ENCODE measurements at regions not wholly inside any gene's neighbourhood (a gene's known extent, or its start where the extent isn't known, plus 50 kb on each side); places are given as distances from the start of the nearest gene placed in this dataset.

DNA sequence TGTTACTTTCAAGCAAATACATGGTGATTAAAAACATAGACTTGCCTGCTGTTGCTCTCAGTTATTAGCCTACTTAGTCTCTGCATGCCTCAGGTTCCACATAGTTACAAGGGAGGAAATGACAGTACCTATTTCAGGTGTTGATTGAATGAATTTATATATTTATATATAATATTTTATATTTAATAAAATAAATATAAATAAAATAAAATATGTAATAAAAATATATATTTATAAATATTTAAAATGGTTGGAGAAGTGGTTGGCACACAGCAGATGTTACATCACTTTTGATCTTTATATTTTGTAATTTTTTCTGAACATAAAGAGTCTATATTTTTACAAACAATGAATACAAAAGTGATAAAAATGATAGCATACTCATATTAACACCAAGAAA, 716.0 kb upstream of the EYS start:
- TF ChIP-seq, protein P1, sequence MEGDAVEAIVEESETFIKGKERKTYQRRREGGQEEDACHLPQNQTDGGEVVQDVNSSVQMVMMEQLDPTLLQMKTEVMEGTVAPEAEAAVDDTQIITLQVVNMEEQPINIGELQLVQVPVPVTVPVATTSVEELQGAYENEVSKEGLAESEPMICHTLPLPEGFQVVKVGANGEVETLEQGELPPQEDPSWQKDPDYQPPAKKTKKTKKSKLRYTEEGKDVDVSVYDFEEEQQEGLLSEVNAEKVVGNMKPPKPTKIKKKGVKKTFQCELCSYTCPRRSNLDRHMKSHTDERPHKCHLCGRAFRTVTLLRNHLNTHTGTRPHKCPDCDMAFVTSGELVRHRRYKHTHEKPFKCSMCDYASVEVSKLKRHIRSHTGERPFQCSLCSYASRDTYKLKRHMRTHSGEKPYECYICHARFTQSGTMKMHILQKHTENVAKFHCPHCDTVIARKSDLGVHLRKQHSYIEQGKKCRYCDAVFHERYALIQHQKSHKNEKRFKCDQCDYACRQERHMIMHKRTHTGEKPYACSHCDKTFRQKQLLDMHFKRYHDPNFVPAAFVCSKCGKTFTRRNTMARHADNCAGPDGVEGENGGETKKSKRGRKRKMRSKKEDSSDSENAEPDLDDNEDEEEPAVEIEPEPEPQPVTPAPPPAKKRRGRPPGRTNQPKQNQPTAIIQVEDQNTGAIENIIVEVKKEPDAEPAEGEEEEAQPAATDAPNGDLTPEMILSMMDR (IDR thresholded peaks at IDR 0.05): no peak

DNA sequence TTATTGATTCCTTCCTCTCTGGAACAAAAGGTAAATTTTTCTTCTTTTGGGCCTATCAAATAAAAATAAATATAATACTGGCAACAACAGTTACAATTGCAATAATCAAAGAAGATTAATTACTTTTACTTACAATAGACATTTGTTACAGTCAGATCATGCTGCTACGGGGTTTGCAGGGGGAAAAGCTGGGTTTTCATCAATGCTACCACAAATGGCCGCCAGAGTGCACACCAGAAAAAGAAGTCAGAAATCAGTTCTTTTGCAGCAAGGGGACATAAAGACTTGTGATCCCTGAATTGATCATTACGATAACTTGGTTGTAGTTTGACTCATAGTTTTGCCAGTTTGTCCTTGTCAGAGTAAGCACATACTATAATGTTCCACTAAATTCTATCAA, 714.5 kb upstream of the EYS start:
- TF ChIP-seq, protein P1 (IDR thresholded peaks at IDR 0.05): peak; percentile 28; the same call in 1 of the 2 replicates

DNA sequence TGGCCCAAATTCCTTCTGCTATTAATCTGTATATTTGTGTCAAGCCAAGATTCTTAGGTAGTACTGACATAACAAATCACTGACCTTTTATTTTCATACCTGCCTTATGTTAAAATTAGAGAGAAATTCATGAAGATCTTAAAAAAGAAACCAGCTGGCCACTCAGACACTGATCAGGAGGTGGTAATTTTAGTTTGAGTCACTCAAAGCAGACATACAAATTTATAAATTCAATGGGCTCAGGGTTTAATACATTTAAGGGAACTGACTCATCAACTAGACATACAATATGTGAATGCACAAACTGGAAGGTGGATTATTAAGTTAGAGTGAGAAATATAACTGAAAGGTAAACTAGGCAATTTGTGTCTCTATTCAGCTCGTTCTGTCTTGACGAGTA, 711.9 kb upstream of the EYS start:
- TF ChIP-seq, protein P1 (IDR thresholded peaks at IDR 0.05): no peak

DNA sequence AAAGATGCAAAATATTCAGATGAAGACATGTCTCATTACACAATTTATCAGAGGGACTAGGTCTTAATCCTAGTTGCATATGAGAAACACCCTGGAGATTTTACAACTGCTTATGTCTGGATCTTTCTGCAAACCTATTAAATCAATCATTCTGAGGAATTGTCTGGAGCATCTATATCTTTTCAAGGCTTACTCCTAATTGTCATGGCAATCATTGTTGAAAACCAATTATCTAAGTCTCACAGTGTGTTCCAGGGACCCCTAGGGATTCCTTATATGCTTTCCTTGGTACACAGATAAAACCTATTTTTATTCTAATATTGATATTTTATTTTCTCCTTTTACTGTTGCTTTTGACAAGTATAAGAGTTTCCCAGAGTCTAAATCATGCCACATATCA, 696.9 kb upstream of the EYS start:
- TF ChIP-seq, protein P1 (IDR thresholded peaks at IDR 0.05): no peak

DNA sequence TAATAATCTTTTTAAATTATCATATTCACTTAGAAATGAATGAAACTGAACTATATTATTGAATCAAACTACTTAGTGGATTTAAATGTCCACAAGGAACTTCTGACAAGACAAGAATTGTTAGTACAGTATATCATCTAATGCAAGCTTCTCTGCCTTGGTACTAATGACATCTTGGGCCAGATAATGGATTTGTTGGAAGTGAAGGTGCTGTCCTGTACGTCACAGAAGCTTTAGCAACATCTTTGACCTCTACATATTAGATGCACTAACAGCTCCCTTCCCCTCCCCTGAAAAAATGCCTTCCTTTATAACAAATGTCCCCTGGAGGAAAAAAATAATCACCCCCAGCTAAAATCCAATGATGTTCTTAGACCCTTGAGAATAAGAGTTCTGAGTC, 695.8 kb upstream of the EYS start:
- TF ChIP-seq, protein P1 (IDR thresholded peaks at IDR 0.05): no peak

DNA sequence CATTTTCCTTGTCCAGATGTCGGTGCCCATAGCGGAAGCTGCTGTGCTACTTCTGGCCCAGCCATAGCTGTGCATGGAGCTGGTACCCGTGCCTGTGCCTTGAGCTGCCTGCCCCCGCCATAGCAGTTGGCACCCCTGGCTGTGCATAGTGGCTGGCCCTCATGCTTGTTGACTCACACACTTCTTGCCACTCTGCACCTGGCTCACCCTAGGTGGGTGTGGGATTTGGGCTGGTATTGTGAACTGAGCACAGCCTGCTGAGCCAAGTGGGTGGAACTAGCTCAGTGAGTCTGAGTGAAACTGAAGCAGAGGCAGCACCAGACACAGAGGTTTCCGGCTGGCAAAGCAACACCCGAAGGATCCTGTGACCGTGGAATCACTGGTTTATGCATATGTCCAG, 689.5 kb upstream of the EYS start:
- TF ChIP-seq, protein P1 (IDR thresholded peaks at IDR 0.05): no peak

DNA sequence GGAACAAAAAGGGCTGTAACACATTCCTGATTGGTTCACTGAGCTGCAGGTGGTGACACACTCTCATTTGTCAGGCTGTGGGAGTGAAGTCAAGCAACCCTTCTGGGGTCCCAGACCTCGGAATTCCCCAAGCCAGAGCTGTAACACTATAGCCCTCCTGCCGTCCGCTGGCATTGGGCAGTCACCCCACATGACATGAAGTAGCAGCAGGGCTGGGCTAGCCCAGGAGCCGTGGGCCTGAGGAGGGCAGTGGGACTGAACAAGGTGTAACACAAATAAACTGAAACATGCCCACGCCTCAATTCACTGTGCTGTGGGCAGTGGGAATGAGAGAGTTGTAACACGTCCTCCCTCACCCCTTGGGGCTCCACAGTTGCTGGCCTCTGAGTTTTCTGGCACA, 689.1 kb upstream of the EYS start:
- TF ChIP-seq, protein P1 (IDR thresholded peaks at IDR 0.05): no peak

DNA sequence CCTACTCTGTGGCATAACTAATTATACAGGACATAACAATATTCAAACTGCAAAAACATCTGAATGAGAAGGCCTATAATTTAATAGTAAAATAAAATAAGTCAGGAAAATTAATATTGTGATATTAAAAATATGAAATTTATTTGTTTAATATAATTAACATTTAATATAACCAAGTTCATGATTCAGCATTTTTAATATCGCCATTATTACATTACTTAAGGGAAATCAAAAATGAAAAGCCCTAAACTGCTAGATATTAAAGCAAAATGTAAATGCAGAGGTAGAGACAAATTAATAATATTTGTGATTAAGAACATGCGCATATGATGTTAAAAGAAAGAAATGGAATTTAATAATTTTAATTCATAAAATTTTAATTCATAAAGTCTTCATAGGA, 683.4 kb upstream of the EYS start:
- TF ChIP-seq, protein P1 (IDR thresholded peaks at IDR 0.05): no peak

Data from LNCAP (cell line).